ENCODE measurements at regions not wholly inside any gene's neighbourhood (a gene's known extent, or its start where the extent isn't known, plus 50 kb on each side); places are given as distances from the start of the nearest gene placed in this dataset.
"Not testable (repeated sequence)": the region's sequence is repeated elsewhere in the genome, so short reads cannot be mapped to it uniquely, and the experiment has no call there.

DNA sequence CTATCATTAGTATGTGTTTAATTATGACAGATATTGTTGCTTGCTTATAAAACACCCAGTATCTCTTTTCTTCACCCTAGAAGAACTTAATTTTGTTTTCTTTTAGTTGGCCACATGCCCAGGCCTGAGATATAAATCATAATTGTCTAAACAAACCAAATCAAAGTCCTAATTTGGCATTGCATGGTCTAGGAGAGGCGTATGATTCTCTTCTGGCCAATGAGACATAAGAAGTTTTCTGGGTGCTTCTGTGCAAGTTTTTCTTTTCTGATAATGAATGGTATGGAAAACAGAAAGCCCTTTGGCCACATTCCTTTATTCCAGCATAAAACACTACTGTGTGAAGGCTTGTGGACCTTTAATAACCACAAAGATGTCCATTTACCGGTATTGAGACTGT lies 192.9 kb upstream of the CTSO start:
- no peak for DNase-seq

- no peak for DNase-seq
Measured at GRCh38 chr4:156144961-156145360, 191.3 kb upstream of the CTSO start.

- no peak for DNase-seq
Measured at GRCh38 chr4:156138781-156139280, 185.2 kb upstream of the CTSO start.

DNA sequence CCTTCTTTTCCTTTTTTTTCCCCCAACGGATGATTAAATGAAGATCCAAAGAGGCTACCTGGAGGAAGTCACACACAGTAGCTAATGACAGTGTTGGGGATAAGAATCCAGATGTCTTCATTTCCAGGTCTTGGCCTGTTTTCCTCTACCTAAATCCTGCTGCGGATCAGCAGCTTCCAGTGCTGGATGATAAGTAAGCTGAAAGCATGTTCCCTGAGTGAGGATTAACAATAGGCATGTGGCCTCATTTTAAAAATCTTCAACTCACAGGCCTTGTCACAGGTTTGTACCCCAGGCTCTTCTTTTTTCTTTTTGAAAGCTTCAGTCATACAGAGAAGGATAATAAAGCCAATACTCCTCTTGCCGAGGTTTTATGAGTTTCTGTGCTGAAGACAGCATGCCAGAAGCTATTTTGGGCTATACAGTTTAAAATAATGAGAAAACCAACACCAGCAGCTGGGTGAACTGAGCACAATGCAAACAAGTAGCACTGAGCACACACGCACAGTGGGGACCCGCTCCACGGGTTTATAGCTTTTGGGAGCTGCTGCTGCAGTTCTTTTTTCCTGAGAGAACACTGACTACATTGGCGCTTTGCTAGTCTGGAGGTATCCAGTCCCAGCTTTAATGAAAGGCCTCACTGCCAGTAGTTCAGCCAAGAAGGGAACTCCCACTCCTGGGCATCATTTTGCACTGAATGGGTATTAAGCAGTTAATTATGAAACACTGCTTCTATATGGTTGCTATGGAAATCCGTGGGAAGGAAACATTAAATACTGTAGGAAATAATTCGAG lies 184.2 kb upstream of the CTSO start:
- DNase-seq = no peak

DNA sequence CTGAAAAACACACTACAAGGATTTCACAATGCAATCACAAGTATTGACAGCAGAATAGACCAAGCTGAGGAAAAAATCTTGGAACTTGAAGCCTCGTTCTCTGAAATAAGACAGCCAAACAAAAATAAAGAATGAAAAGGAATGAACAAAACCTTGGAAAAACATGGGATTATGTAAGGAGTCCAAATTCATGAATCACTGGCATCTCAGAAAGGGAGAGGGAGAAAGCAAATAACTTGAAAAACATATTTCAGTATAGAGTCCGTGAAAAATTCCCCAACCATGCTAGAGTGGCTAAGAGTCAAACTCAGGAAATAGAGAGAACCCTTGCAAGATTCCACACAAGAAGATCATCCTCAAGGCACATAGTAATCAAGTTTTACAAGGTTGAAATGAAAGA lies 178.5 kb upstream of the CTSO start:
- DNase-seq = no peak

GRCh38 chr4:156128616-156129015 lies 174.9 kb upstream of the CTSO start:
- DNase-seq = no peak

DNA sequence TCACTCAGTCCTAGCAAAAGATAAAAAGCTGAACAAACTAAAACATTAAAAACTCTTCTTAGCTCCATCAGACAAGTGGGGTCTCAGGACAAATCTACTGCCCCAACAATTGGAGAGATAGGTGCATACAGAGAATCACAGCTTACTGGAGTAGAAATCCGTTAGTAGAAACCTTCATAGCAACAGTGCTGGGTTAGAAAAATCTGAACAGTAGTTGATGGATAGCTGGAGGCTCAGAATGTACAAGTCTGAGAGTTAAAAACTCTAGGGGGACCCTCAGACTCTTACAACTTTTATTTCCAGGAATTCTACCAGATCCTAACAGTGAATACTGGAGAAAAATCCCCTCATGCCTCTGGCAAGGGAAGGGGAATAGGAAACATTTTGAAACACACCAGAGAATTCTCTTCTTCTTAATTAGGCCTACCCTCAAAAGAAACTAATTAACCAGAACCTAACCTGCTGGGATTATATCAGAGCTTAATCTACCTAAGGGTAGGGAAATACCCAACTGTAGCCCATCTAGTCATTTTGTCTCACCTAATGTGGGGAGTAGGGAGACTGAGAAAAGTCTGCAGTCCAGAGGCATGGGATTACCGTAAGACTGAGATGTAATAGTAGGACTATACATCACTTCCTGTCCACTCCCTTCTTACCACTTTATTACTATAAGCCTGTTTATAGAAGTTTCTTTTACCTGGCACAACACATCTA lies 165.0 kb upstream of the CTSO start:
- no peak for DNase-seq

GRCh38 chr4:156117743-156118142 lies 164.1 kb upstream of the CTSO start:
- no peak for DNase-seq

GRCh38 chr4:156116991-156117390 lies 163.3 kb upstream of the CTSO start:
- DNase-seq = no peak

DNA sequence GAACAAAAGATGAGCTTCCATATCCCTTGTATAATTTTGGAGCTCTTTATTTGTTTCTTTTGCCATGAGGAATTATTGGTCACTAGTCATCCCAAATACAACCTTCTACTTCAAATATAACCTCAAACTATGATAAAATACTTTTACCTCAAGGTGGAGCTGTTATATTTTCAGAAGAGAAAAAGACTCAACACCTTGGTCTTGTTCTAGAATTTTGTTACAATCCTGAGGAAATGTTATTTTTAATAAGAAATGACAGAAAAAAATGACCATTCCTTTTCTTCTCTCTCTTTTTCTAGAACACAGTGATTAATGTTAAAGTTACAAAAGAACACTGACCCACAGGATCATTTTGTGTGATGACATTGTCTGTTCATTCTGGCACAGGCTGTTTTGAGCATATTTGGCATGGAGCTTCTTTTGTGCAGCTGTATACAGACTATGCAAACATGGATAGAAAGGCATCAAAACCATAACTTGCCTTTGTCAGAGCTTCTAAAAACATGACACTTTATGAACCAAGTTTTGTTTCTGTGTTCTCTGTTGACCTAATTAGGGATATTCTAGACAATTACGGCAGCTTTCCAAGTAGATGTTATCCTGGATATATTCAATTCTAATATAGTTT lies 159.6 kb upstream of the CTSO start:
- no peak for DNase-seq

DNA sequence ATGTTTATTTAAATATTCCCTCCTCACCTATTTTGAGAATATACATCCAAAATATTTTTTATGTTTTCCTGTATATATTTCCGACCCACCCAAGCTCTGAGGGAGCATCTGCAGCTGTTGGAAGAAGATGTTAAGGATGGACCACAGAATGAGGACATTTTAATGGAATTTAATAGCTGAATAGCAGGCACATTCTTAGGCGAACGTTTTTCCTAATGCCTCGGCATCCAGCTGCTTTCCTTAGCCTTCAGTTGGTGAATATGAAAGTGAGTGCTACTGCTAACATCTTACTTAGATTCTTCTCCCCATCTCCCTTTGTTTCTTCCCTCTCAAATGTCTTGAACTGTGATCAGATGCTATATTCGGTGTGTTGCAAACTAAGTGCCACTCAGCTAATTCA lies 158.0 kb upstream of the CTSO start:
- no peak for DNase-seq

- DNase-seq = no peak
Measured at GRCh38 chr4:156109943-156110900, 156.6 kb upstream of the CTSO start.

DNA sequence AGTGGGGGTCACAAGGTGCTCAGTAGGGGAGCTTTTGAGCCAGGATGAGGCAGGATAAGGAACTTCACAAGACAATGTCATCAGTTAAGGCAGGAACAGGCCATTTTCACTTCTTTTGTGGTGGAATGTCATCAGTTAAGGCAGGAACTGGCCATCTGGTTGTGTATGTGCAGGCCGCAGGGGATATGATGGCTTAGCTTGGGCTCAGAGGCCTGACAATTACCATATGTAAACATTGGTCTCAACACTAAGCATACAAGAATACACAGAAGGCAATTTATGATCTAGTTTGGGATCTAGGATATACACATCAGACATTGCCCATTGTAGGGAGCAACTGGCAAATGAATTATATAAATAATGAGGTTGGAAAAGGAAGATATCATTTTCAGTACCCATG lies 155.4 kb upstream of the CTSO start:
- not testable (repeated sequence) for DNase-seq

DNA sequence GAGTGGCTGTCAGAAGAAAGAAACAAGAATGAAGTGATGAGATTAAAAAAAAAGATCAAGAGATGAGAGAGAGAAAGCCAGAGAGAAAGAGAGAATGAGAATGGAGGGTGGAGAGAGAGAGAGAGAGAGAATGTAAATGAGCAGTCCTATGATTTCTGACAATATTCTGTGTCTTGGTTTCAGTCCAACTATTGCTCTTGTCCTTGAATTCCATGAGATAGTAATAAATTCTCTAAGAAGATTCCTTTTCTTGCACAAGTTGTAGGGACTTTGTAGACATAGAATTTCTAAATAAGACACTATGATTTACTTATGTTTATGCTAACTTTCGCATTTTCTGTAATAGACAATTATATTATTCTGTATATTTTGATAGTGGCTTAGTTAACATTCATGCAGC lies 149.6 kb upstream of the CTSO start:
- DNase-seq = no peak

DNA sequence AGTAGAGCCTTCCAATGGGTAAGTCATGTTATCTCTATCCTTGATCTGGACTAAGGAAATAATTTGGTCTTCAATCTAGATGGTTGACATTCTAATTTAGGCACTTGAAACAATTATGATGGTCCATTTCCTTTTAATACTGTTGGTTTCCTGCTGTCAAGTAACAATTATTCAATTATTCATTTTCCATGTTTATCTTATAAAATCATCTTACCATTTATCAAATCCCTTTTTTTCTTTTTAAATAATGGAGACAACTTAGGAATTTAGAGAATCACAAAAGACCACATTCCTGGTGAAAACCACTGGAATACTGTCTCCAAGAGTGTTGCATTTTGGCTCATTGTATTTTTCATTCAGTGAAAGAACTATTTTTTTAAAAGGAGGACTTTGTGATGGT lies 148.7 kb upstream of the CTSO start:
- DNase-seq = no peak

- DNase-seq = no peak
Measured at GRCh38 chr4:156101571-156101970, 147.9 kb upstream of the CTSO start.

DNA sequence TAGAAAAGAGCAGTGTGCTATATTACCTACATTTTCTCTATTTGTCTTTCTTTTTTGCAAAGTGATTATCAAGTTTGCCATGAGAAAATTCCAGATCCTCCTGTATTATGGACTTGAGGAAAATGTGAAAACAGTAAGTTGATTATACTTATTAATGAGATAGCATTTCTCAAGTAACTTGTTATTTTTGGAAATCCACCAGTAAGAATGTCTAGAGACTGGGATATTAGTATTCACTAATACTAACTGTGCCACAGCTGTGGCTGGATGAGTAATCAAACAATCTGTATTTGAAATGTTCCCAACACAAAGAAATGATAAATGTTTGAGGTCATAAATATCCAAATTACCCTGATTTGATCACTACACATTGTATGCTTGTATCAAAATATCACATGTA lies 147.0 kb upstream of the CTSO start:
- no peak for DNase-seq

DNA sequence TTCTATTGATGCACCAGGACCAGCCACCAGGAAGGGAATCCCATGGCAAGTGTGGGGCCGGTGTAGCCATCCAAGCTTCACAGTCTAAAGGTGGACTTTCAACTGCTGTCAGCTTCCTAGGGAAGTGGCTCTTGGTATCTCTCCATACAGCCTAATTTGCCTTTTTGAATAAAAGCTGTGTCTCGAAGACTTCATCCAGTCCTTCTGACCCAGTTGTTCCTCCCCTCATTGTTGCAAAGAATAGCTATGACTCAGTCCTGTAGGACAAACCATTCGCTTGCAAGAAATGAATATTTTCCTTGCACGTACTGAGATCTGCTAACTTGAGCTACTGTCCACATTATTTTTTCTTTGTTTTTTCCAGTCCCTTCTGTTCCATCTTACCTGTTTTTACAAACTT lies 145.1 kb upstream of the CTSO start:
- DNase-seq = no peak

GRCh38 chr4:156085100-156085499 lies 131.4 kb upstream of the CTSO start:
- DNase-seq = no peak

GRCh38 chr4:156084373-156084772 lies 130.7 kb upstream of the CTSO start:
- DNase-seq = no peak

GRCh38 chr4:156073976-156074375 lies 120.3 kb upstream of the CTSO start:
- no peak for DNase-seq

DNA sequence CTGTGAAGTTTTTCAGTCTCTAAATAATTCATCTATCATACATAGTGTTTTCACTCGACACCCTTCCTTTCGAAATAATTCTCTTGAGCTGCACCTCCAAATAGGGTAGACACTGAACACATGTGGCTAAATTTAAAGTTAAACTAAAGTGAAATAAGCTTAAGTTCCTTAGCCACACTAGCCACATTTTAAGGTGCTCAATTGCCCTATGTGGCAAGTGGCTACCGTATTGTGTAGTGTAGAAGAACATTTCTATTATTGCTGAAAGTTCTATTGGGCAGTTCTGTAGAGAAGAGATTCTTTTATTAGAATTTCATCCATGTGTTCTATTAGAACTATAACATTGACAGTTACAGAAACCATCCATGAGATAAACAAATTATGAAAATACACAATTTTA lies 107.0 kb upstream of the CTSO start:
- DNase-seq = no peak

- no peak for DNase-seq
Measured at GRCh38 chr4:156053174-156053573, 99.5 kb upstream of the CTSO start.
